Motor neuron (in vitro differentiated cells): ENCODE measurements at regions not wholly inside any gene's neighbourhood (a gene's known extent, or its start where the extent isn't known, plus 50 kb on each side); places are given as distances from the start of the nearest gene placed in this dataset.
A peak's percentile ranks its signal among the peaks of the same experiment; 100 is the strongest.

ENCODE experiments used
- ATAC-seq, 8 experiments: fragments of 200-7000 bp; cut with Tn5 transposase; replicated peaks in 6 of 8; 2 replicates each; pipeline ENCODE4 v1.8.0; 2021; ENCODE audit warnings: mild to moderate bottlenecking in 8 of 8, moderate library complexity in 8 of 8
- H3K27ac ChIP-seq, 2 donors: fragments of 250-450 bp; sonication (Bioruptor Pico); 2 replicates each; pipeline ENCODE4 v1.9.0; 2021; ENCODE audit warnings: antibody characterized with exemption in 2 of 2, mild to moderate bottlenecking in 2 of 2, moderate library complexity in 1 of 2
- H3K4me1 ChIP-seq, 2 donors: fragments of 250-450 bp; sonication (Bioruptor Pico); replicated peaks in 1 of 2; 2 replicates each; pipeline ENCODE4 v1.6.1; 2021; ENCODE audit warnings: antibody characterized with exemption in 2 of 2, mild to moderate bottlenecking in 2 of 2, moderate library complexity in 1 of 2
- H3K4me3 ChIP-seq, 5 donors: fragments of 250-450 bp; sonication (Bioruptor Pico); 2 replicates each; pipeline ENCODE4 v1.9.0; 2021; ENCODE audit warnings: antibody characterized with exemption in 5 of 5, mild to moderate bottlenecking in 5 of 5, moderate library complexity in 4 of 5
- WGBS, 10 experiments: fragments of 450-650 bp; shearing (Covaris generic); methylation state at CpG; one replicate each; pipeline ENCODE4 v1.0.0; 2022; 5-methylcytosine and 5-hydroxymethylcytosine counted together
- in situ Hi-C, 9 experiments: fragments of 400-800 bp; cut with MboI; loops; one replicate each; pipeline ENCODE4 v1.15.0; 2021; ENCODE audit warnings: low sequenced_read_pairs in 9 of 9, low pct_unique_long_range_greater_than_20kb in 2 of 9; ENCODE audit not compliant: unreplicated experiment in 9 of 9

- H3K4me3 ChIP-seq, result no peak overlapping the region
- no peak overlapping the region for H3K27ac ChIP-seq
- in situ Hi-C loops, result no loop called here
- WGBS, 10 experiments, result 40 to 100% (median 92%) methylated on average over 1 to 10 of the region's 10 CpGs; no CpG with 5 or more reads in 4 of the 10 experiments
- peaks cover 4 to 7% of the 10 kb centered on the region in 2 donors for H3K4me1 ChIP-seq
- ATAC-seq, result no peak
These were observed 113.9 kb upstream of the PLXNA4 start for GRCh38 chr7:132690174-132690573.

GRCh38 chr7:132687981-132688383 lies 111.7 kb upstream of the PLXNA4 start:
- H3K4me1 ChIP-seq, result peaks cover 4 to 9% of the 10 kb centered on the region in 2 donors
- peak in 5 of 8 experiments; percentile 60 to 93 (median 78) for ATAC-seq
- no peak overlapping the region for H3K4me3 ChIP-seq
- in situ Hi-C loops, result no loop called here
- 10 to 100% (median 58%) methylated on average over 1 to 4 of the region's 5 CpGs; no CpG with 5 or more reads in 4 of the 10 experiments for WGBS, 10 experiments
- H3K27ac ChIP-seq, result no peak overlapping the region

- Histone ChIP-seq H3K27ac (no peak overlapping the region), H3K4me3 (no peak overlapping the region), H3K4me1 (peaks cover 4 to 9% of the 10 kb centered on the region in 2 donors)
- WGBS, 10 experiments, result 14 to 100% methylated on average over 1 of the region's 1 CpG; no CpG with 5 or more reads in 8 of the 10 experiments
- peak in 1 of 8 experiments; percentile 19 for ATAC-seq
- in situ Hi-C loops, result no loop called here
These were observed 110.7 kb upstream of the PLXNA4 start for GRCh38 chr7:132687016-132687415.

DNA sequence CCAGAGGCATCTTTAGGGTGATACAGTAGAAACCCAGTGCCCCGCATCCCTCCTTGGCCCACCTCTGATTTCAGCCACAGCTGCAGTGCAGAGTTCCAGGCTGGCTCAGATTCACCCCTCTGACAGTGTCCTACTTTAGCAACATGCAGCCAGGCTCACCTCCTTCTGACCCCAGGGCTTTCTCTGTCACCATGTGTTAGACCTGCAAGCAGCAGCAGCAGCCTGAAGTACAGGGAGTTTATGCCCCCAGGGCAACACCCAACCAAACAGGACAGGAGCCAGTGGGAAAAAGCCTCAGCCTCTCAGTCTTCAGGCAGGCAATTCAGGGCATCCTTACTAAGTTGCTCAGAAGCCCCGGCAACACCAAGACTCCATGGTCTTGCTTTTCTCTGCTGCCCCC lies 109.0 kb upstream of the PLXNA4 start:
- no peak overlapping the region for H3K27ac ChIP-seq
- 0 to 100% (median 100%) methylated on average over 1 to 2 of the region's 2 CpGs; no CpG with 5 or more reads in 5 of the 10 experiments for whole genome bisulfite sequencing, 10 experiments
- ATAC-seq, result peak in 3 of 8 experiments; percentile 31 to 56 (median 54)
- no peak overlapping the region for H3K4me3 ChIP-seq
- in situ Hi-C loops, result no loop called here
- peaks cover 4 to 9% of the 10 kb centered on the region in 2 donors for H3K4me1 ChIP-seq

DNA sequence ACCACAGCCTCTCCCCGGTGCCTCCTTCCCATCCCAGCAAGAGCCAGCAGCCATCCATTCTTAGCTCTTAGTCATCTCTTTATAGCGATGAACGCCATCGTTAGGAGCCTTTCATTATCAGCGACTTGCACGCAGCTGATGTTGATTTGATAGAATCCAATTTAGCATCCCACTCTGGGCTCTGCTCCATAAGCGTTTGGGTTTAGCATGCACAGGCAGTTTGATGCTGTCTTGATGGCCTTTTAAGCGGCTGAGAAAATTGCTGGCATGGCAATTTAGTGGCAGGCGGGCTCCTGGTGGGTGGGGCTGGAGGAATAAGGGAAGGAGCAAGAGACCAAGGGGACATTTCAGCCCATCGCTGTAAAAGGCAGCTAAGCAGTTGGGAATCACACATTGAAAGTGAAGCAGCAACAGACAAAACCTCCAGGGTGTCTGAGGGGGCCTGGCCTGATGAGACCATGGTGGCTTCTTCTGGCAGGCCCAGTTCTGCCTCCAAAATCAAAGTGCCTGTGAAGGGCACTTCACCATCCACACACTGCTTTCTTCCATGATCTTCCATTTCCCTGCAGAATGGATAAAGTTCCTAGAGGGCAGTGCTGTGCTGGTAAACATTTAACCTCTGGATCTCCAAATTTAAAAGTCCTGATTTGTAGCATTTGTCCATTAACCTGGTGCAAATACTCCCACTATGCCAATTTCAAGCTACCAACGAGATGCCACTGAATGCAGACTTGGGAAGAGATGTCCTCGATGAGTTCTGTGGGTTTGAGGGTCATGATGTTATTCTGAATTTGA lies 107.8 kb upstream of the PLXNA4 start:
- in situ Hi-C loops, result no loop called here
- Histone ChIP-seq H3K4me1 (peaks cover 4 to 9% of the 10 kb centered on the region in 2 donors), H3K4me3 (no peak overlapping the region), H3K27ac (peak overlapping the region in 1 of 2 donors; percentile 59)
- 27 to 100% (median 79%) methylated on average over 1 to 10 of the region's 12 CpGs; no CpG with 5 or more reads in 1 of the 10 experiments for WGBS, 10 experiments
- ATAC-seq, result peak in 5 of 8 experiments; percentile 12 to 77 (median 25)

DNA sequence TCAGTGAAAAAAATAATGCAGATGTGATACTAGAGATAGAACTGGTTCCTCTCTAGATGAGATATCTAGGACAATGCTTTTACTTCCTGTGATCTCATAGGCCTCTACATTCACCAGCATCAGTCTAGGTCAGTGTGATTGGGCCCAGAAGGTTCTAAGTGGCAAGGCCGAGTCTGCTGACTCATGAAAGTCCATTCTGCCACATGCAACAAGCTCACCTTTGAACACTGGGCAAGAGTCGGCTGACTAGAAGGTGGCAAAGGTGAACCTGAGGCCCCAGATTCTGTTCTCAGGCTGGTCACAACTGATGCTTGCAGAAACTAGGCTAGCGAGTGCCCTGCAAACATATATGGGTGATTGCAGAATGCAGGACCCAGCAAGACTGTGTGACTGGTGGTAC lies 105.7 kb upstream of the PLXNA4 start:
- in situ Hi-C loops, result no loop called here
- peaks cover 9 to 11% of the 10 kb centered on the region in 2 donors for H3K4me1 ChIP-seq
- no peak overlapping the region for H3K4me3 ChIP-seq
- WGBS, 10 experiments, result 78 to 89% (median 85%) methylated on average over 1 to 3 of the region's 3 CpGs; no CpG with 5 or more reads in 4 of the 10 experiments
- no peak for ATAC-seq
- no peak overlapping the region for H3K27ac ChIP-seq

- in situ Hi-C loops, result no loop called here
- H3K4me3 ChIP-seq, result no peak overlapping the region
- no peak for ATAC-seq
- H3K27ac ChIP-seq, result no peak overlapping the region
- H3K4me1 ChIP-seq, result peaks cover 9 to 11% of the 10 kb centered on the region in 2 donors
These were observed 104.3 kb upstream of the PLXNA4 start for GRCh38 chr7:132680590-132680989.

- H3K4me3 ChIP-seq, result no peak overlapping the region
- no peak overlapping the region for H3K27ac ChIP-seq
- in situ Hi-C loops, result no loop called here
- peaks cover 9 to 11% of the 10 kb centered on the region in 2 donors for H3K4me1 ChIP-seq
- WGBS, 10 experiments, result 40 to 86% (median 73%) methylated on average over 1 to 2 of the region's 2 CpGs; no CpG with 5 or more reads in 3 of the 10 experiments
- ATAC-seq, result no peak
These were observed 102.4 kb upstream of the PLXNA4 start for GRCh38 chr7:132678656-132679055.

DNA sequence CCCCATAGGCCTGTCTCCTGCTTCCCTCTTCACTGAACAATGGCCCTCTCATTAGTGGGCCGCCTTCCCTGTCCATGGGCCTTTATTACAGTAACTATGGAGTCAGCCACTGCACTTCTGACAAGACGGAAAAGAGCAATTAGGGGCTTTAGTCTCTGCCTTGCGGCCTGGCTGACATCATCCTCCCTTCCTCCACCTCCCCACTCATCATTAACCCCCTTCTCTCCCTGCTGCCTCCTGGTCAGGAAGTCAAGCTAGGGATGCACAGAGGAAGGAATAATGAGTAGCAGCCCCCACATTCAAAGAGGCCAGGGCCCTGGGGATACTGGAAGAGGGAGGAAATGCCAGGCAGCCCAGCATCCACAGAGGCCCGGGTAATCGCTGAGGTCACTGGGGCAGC lies 101.6 kb upstream of the PLXNA4 start:
- in situ Hi-C loops, result no loop called here
- Histone ChIP-seq H3K4me1 (peaks cover 8 to 9% of the 10 kb centered on the region in 2 donors), H3K27ac (peak overlapping the region in 1 of 2 donors; percentile 32), H3K4me3 (no peak overlapping the region)
- WGBS, 10 experiments, result 49 to 67% (median 60%) methylated on average over 1 to 3 of the region's 5 CpGs; no CpG with 5 or more reads in 5 of the 10 experiments
- peak in 5 of 8 experiments; percentile 69 to 96 (median 87) for ATAC-seq

DNA sequence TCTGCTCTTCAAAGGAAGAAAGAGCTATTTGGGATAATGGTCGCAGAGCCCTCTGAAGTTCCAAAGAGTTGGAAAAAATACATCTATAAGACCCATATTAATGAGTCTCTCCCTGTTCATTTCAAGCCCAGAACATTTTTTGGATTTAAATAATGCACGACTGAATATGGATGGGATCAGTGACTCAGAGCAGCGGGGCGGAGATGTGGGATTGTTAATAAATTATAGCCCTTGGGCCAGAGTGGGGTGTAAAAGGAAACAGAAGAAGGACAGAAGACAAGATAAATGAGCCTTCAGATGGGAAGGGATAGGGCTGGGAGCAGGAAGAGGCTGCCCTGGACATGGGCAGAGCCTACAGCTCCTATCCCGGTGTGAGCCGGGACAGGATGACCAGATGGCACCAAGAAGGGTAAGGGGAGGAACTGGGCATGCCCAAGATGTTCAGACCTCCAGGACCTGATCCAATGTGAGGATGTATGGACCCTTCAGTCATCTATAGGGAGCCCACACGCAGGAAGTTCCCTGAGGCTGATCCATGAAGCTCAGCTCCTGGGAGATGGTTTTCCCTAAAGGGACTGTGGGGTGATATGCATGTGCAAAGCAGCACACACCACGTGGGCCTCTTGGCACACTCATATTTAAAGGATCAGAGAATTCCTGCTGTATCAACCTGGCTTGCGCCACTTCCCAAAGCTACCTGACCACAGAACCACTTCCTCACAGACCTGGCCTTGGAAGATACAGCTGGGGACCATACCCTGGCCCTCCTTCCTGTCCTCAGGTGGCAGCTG lies 96.1 kb upstream of the PLXNA4 start:
- peaks cover under 1% of the 10 kb centered on the region in 2 donors for H3K4me1 ChIP-seq
- H3K4me3 ChIP-seq, result no peak overlapping the region
- 18 to 100% (median 50%) methylated on average over 1 to 7 of the region's 9 CpGs for WGBS, 10 experiments
- peak in 5 of 8 experiments; percentile 21 to 96 (median 94) for ATAC-seq
- H3K27ac ChIP-seq, result no peak overlapping the region
- in situ Hi-C loops, result no loop called here

DNA sequence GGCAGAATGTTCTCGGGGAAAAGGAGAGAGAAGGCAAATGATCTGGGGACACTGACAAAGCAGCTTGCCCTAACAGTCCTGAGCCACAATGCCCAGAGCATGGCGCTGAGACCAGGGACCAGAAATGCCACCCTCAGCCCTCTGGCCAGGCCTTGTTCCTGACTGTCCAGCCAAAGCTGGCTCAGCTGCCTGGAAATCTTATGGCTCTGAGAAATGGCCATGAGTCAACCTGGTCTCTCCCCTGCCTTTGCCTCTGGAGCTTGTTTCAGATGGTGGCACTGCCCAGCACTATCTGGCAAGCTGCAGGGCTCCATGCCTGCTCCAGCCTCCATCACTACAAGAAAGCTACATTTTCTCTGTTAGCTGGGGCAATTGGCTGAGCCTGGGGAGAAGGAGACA lies 90.5 kb upstream of the PLXNA4 start:
- WGBS, 10 experiments, result 60 to 100% (median 86%) methylated on average over 1 to 2 of the region's 2 CpGs; no CpG with 5 or more reads in 6 of the 10 experiments
- Histone ChIP-seq H3K4me3 (no peak overlapping the region), H3K4me1 (peaks cover 0 to 3% of the 10 kb centered on the region in 2 donors), H3K27ac (no peak overlapping the region)
- in situ Hi-C loops, result no loop called here
- ATAC-seq, result peak in 2 of 8 experiments; percentile 10 to 65

DNA sequence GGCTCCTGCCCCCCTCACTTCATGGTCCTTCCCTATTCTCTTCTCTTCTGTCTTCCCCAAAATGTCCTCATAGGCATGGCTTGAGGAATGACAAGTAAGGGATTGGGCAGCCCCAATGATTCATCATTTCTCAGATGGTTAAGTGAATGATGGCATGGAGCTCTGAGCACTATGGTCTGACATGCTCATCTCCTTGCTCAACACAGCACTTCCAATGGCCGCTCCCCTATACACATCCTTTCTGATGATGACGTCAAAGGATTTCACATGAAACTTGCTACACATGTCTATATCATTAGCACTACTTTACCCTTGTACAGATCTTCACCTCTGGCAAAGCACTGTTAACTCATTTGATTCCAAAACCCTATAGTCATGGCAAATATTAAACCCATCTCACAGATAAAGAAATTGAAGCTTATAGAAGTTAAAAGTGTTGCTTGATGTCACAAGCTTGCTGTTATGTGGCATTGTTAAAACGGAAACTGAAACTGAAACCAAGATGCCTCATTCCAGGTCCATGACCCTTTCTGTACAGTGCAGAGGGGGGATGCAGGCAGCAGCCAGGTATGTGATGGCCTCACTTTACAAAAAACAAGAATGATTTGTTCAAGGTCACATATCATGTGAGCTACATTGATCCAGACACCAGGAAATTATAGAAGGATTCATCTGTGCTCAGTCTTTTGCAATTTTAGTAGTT lies 90.0 kb upstream of the PLXNA4 start:
- 50 to 94% (median 82%) methylated on average over 1 to 3 of the region's 3 CpGs; no CpG with 5 or more reads in 1 of the 10 experiments for WGBS, 10 experiments
- peak in 6 of 8 experiments; percentile 12 to 70 (median 36) for ATAC-seq
- in situ Hi-C loops, result no loop called here
- no peak overlapping the region for H3K4me3 ChIP-seq
- H3K4me1 ChIP-seq, result peaks cover 0 to 3% of the 10 kb centered on the region in 2 donors
- H3K27ac ChIP-seq, result no peak overlapping the region
